Activated T-cell treated with anti-CD3 and anti-CD28 coated beads, Interleukin-2, amount 50 U/mL, for 24 hours (primary cell): ENCODE measurements at regions not wholly inside any gene's neighbourhood (a gene's known extent, or its start where the extent isn't known, plus 50 kb on each side); places are given as distances from the start of the nearest gene placed in this dataset.
"Not testable (repeated sequence)": the region's sequence is repeated elsewhere in the genome, so short reads cannot be mapped to it uniquely, and the experiment has no call there.

Experiments used
- DNase-seq: peaks from one replicate; pipeline ENCODE4 v3.0.0-alpha.2; 2020
- H3K27ac Mint-ChIP-seq: 2 replicates; pipeline ENCODE4 v1.8.0; 2020; ENCODE audit warnings: mild to moderate bottlenecking, mixed read lengths
- H3K27me3 Mint-ChIP-seq: 2 replicates; pipeline ENCODE4 v1.8.0; 2020; ENCODE audit warnings: mixed read lengths
- H3K36me3 Mint-ChIP-seq: 2 replicates; pipeline ENCODE4 v1.8.0; 2020; ENCODE audit warnings: low read depth, mixed read lengths
- H3K4me1 Mint-ChIP-seq: 2 replicates; pipeline ENCODE4 v1.8.0; 2020; ENCODE audit warnings: low read depth, mixed read lengths
- H3K4me3 Mint-ChIP-seq: 2 replicates; pipeline ENCODE4 v1.8.0; 2020; ENCODE audit warnings: mild to moderate bottlenecking, moderate library complexity, mixed read lengths
- H3K9me3 Mint-ChIP-seq: 2 replicates; pipeline ENCODE4 v1.8.0; 2020; ENCODE audit warnings: mixed read lengths

DNA sequence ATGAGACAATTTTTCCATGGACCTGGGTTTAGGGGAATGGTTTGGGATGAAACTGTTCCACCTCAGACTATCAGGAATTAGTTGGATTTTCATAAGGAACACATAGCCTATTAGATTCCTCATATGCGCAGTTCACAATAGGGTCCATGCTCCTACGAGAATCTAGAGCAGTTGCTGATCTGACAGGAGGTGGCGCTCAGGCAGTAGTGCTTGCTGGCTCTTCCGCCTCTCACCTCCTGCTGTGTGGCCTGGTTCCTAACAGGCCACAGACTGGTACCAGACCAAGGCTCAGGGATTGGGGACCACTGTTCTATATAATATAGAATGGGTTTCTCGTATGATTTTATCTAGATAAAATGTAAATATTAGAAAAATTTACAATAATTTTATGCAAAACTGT, 338.7 kb downstream of the CPS1 start:
- H3K27me3 Mint-ChIP-seq = no peaks in the 10 kb centered on the region
- no peaks in the 10 kb centered on the region for H3K4me1 Mint-ChIP-seq
- H3K4me3 Mint-ChIP-seq = no peak overlapping the region
- no peak for DNase-seq
- peaks cover 4% of the 10 kb centered on the region for H3K9me3 Mint-ChIP-seq
- no peak overlapping the region for H3K27ac Mint-ChIP-seq
- no peaks in the 10 kb centered on the region for H3K36me3 Mint-ChIP-seq

DNA sequence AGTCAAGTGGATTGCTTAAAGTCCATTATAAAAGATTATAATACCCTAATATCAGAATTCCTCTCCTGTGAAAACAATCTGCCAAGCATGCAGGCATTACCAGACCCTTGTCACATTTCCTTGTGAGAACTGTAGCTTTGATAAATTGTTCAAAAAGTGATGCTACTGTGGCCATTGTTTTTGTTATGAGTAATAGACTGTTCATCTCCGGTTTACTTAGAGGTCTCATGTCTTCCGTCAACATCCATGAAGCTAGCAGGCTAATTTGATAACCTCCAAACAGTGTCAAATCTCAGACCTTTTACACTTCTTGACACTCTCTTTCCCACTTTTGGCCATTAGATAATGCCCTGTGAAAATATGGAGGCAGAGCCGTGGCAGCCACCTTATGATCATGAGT, 342.7 kb downstream of the CPS1 start:
- H3K27me3 Mint-ChIP-seq = no peaks in the 10 kb centered on the region
- no peak overlapping the region for H3K27ac Mint-ChIP-seq
- H3K9me3 Mint-ChIP-seq = peaks cover 4% of the 10 kb centered on the region
- no peaks in the 10 kb centered on the region for H3K4me1 Mint-ChIP-seq
- no peaks in the 10 kb centered on the region for H3K36me3 Mint-ChIP-seq
- no peak for DNase-seq
- H3K4me3 Mint-ChIP-seq = no peak overlapping the region

DNA sequence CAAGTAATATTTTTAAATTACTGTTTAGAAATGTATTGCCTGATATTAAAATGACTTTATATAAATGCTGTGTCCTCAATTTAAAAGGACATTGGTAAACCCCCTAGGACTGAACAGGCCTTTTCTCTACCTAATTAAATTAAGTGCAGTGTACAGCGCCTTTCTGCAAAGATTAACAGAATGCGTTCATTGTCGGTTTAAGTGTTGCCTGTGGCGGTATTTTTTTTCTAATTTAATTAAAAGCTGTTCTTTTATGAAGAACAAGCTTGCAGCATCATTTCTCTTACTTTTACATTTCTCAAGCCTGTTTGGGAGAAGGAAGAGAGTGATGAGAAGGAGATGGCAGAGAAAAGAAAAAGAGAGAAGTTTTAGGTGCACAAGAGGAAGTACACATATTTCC, 344.9 kb downstream of the CPS1 start:
- no peak for DNase-seq
- Mint-ChIP-seq H3K27ac (no peak overlapping the region), H3K4me1 (no peaks in the 10 kb centered on the region), H3K36me3 (no peaks in the 10 kb centered on the region), H3K9me3 (peaks cover 4% of the 10 kb centered on the region), H3K4me3 (no peak overlapping the region), H3K27me3 (no peaks in the 10 kb centered on the region)

DNA sequence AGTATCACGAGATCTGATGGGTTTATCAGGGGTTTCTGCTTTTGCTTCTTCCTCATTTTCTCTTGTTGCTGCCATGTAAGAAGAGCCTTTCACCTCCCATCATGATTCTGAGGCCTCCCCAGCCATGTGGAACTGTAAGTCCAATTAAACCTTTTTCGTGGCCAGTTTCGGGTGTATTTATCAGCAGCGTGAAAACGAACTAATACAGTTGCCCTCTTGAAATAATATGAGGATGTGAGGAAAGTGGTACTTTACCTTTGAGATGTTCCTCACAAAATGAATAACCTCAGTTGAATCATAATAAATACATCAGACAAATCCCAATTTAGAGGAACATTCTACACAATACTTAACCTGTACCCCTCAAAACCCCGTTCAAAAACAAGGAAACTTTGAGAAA, 356.4 kb downstream of the CPS1 start:
- Mint-ChIP-seq H3K4me3 (no peak overlapping the region), H3K4me1 (no peaks in the 10 kb centered on the region), H3K36me3 (no peaks in the 10 kb centered on the region), H3K9me3 (peaks cover 14% of the 10 kb centered on the region), H3K27ac (no peak overlapping the region), H3K27me3 (no peaks in the 10 kb centered on the region)
- no peak for DNase-seq

DNA sequence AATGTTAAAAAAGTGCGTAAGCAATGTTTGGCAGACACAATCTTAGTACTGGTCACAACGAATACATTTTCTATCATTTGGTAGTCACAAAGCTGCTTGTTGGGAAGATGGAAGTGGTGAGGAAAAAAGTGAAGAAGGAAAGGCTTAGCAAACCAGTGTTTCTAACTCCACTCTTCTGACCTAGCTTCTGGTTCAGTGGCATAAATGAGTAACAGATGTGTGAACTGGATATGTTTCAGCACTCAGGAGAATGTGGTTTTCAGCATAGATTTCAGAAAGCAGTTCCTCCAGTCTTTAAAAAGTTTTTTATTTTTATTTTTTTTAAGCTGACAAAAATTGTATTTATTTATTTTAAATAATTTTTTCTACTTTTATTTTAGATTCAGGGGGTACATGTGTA, 357.1 kb downstream of the CPS1 start:
- no peaks in the 10 kb centered on the region for H3K27me3 Mint-ChIP-seq
- peaks cover 14% of the 10 kb centered on the region for H3K9me3 Mint-ChIP-seq
- H3K27ac Mint-ChIP-seq = no peak overlapping the region
- H3K4me3 Mint-ChIP-seq = no peak overlapping the region
- no peak for DNase-seq
- H3K4me1 Mint-ChIP-seq = no peaks in the 10 kb centered on the region
- no peaks in the 10 kb centered on the region for H3K36me3 Mint-ChIP-seq

DNA sequence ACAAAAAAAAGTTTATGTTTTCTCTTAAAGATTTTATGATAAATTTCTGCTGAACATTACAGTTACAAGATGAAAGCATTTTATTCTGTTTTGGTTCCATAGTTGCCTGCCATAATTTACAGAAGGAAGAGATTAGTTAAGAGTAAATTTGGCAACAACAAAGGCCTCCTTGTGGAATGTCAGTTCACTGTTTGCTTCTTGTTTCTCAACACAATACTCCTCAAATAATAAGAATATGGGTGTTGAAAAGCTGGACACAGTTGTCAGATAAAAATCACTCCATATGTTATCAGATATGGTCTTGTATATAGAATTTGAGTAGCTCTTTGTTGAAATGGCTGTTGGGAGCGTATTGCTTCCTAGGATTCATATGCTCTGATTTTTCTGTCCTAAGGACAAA, 359.5 kb downstream of the CPS1 start:
- Mint-ChIP-seq H3K4me1 (no peaks in the 10 kb centered on the region), H3K4me3 (no peak overlapping the region), H3K27ac (no peak overlapping the region), H3K36me3 (no peaks in the 10 kb centered on the region), H3K9me3 (peaks cover 9% of the 10 kb centered on the region), H3K27me3 (no peaks in the 10 kb centered on the region)
- DNase-seq = no peak

DNA sequence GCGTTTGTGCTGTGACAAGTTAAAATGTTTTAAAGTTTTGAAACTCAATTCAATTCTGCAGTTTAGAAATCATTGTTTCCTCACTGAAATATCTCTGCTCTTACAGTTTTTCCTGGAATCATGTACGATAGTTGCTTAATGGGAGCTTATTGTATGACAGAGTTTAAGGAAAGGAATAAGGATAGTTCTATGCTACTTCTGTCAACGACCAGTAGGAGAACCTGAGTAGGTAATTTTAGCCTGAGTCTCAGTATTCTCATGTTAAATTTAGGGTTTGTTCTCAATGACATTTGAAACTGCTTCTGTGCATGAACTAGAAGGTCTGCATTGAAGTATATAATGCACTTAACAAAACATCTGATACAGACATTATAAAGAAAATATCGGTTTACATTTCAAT, 361.1 kb downstream of the CPS1 start:
- H3K9me3 Mint-ChIP-seq = peaks cover 9% of the 10 kb centered on the region
- no peaks in the 10 kb centered on the region for H3K36me3 Mint-ChIP-seq

DNA sequence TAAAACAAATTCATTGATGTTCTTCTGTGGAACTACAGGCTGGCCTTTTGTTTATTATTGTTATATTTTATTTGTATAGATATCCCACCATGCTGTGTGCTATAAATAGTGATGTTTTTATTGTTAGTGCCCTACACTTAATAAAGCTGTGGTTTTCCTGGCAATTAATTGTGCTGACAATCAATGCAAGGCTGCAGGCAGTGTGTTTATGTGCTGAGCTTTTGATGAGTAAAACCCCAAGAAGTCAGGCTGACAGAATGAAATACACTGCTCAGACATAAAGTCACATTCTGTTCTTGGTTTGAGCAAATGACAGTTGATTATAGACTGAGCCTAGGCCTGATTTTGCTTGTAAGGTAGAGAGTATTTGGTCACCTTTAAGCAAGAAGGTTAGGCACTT, 362.7 kb downstream of the CPS1 start:
- H3K27ac Mint-ChIP-seq = no peak overlapping the region

More for the DNA sequence above, 361.1 kb downstream of the CPS1 start:
- Mint-ChIP-seq H3K4me3 (no peak overlapping the region), H3K27me3 (no peaks in the 10 kb centered on the region), H3K27ac (no peak overlapping the region), H3K4me1 (no peaks in the 10 kb centered on the region)
- DNase-seq = no peak

DNA sequence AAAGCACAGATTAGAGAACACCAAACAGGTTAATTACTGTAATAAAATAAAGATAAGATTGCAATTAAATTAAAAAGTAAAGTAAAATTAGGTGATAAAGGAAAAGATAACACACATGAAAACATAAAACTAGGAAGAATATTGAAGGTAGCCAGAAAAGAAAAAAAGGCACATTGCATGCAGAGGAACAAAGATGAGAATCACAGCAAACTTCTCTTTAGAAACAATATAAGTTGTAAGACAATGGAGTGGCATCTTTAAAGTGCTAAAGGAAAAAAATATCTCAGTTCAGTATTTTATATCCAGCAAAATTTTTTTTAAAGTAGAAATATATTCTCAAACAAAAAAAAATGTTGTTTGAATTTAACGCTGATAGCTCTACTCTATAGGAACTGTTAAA, 366.0 kb downstream of the CPS1 start:
- no peaks in the 10 kb centered on the region for H3K9me3 Mint-ChIP-seq
- DNase-seq = no peak
- H3K27me3 Mint-ChIP-seq = no peaks in the 10 kb centered on the region
- H3K4me1 Mint-ChIP-seq = no peaks in the 10 kb centered on the region
- H3K36me3 Mint-ChIP-seq = no peaks in the 10 kb centered on the region
- H3K27ac Mint-ChIP-seq = no peak overlapping the region
- H3K4me3 Mint-ChIP-seq = no peak overlapping the region

More for the DNA sequence above, 362.7 kb downstream of the CPS1 start:
- Mint-ChIP-seq H3K36me3 (no peaks in the 10 kb centered on the region), H3K4me1 (no peaks in the 10 kb centered on the region), H3K9me3 (peaks cover 6% of the 10 kb centered on the region), H3K27me3 (no peaks in the 10 kb centered on the region), H3K4me3 (no peak overlapping the region)
- DNase-seq = no peak

DNA sequence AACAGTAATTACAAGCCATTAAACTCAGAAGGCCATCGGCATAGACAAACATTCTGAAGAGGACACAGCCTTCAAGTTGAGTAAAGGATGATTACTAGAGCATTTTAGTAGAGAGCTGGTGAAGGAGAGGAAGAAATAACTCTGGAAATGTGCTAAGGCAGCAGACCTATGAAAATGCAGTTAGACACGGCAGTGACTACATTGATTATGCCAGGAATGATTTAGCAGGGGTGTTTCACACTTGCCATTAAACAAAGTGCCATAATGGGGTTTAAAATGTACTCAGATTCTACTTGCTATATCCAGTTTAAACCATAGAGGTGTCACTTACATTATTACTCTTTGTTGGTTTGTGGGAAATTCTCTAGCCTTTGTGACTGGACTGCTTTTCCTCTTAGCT, 372.3 kb downstream of the CPS1 start:
- H3K9me3 Mint-ChIP-seq = no peaks in the 10 kb centered on the region
- DNase-seq = no peak

DNA sequence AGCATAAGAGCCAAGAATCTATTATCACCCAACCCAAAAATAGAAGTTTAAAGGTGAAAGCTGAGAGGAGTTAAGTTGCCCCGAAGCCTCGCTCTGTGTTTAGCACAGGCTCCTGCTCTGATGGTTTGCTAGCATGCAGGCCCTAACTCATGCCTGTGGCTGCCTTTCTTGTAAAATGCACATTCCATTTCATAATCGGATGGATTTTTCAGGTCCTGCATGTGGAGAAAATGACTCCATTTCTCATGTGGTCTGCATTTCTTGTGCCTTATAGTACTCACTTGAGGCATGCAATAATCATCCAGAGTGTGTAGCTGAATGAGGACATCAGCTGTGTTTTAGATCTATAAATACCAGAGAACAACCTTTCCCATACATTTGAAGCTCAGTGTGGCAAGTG, 381.8 kb downstream of the CPS1 start:
- peaks cover 7% of the 10 kb centered on the region for H3K9me3 Mint-ChIP-seq
- no peaks in the 10 kb centered on the region for H3K36me3 Mint-ChIP-seq
- no peak overlapping the region for H3K27ac Mint-ChIP-seq
- H3K4me1 Mint-ChIP-seq = no peaks in the 10 kb centered on the region
- DNase-seq = no peak
- no peak overlapping the region for H3K4me3 Mint-ChIP-seq
- no peaks in the 10 kb centered on the region for H3K27me3 Mint-ChIP-seq

More for the DNA sequence above, 372.3 kb downstream of the CPS1 start:
- no peaks in the 10 kb centered on the region for H3K36me3 Mint-ChIP-seq
- no peak overlapping the region for H3K4me3 Mint-ChIP-seq
- no peaks in the 10 kb centered on the region for H3K27me3 Mint-ChIP-seq
- H3K27ac Mint-ChIP-seq = no peak overlapping the region
- no peaks in the 10 kb centered on the region for H3K4me1 Mint-ChIP-seq

DNA sequence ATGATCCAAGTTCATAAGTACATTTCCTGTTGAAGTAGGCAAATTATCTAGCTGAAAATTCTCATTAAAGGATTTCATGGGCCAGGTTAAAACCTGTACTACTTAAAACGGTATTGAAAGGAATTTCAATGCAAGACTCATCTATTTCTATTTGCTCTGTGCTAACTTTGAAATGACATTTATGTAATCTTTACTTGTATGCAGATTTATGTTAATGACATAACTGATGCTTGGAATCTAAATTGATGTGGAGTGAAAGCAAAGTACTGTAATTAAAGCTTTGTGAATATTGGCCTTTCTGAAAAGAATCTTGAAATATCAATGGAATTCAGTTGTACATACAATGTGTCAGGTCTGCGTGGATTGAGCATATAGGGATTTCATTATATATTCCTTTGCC, 390.0 kb downstream of the CPS1 start:
- Mint-ChIP-seq H3K36me3 (no peaks in the 10 kb centered on the region), H3K4me3 (no peak overlapping the region), H3K9me3 (peaks cover 3% of the 10 kb centered on the region), H3K4me1 (no peaks in the 10 kb centered on the region), H3K27me3 (no peaks in the 10 kb centered on the region), H3K27ac (no peak overlapping the region)
- DNase-seq = no peak

DNA sequence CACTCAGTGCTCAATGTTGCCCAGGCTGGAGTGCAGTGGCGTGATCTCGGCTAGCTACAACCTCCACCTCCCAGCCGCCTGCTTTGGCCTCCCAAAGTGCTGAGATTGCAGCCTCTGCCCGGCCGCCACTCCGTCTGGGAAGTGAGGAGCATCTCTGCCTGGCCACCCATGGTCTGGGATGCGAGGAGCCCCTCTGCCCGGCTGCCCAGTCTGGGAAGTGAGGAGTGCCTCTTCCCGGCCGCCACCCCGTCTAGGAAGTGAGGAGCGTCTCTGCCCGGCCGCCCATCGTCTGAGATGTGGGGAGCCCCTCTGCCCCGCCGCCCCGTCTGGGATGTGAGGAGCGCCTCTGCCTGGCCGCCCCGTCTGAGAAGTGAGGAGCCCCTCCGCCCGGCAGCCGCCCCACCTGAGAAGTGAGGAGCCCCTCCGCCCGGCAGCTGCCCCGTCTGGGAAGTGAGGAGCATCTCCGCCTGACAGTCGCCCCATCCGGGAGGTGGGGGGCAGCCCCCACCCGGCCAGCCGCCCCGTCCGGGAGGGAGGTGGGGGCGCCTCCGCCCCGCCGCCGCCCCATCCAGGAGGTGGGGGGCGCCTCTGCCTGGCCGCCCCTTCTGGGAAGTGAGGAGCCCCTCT, 394.1 kb downstream of the CPS1 start:
- not testable (repeated sequence) for H3K36me3 Mint-ChIP-seq

DNA sequence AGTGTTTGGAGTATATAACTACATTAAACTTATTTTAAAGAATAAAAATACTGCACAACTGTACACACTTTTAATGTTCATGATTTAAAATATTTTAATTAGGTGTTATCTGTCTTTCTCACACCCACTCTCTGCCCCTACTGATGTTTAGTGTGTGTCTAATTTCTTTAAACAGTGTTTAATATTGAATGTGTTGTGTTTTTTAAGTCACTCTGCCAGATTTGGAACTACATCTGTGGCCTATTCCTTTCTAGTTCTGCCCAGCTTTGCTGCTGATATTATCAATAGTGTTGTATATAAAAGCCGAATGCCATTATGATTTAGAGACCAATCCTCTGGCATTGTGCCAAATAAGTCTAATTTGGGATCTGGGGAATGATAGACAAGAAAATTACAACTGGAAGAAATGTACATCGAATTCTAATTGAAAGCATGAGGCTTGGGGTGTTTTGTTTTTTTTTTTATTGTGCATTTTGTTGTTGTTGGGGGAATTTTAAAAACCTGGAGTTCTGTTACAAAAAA, 398.0 kb downstream of the CPS1 start:
- H3K27me3 Mint-ChIP-seq = no peaks in the 10 kb centered on the region
- DNase-seq = no peak
- no peaks in the 10 kb centered on the region for H3K9me3 Mint-ChIP-seq
- no peaks in the 10 kb centered on the region for H3K4me1 Mint-ChIP-seq
- no peak overlapping the region for H3K4me3 Mint-ChIP-seq
- no peaks in the 10 kb centered on the region for H3K36me3 Mint-ChIP-seq
- H3K27ac Mint-ChIP-seq = no peak overlapping the region

More for the DNA sequence above, 394.1 kb downstream of the CPS1 start:
- H3K4me3 Mint-ChIP-seq, H3K9me3 Mint-ChIP-seq, DNase-seq, H3K4me1 Mint-ChIP-seq, H3K27ac Mint-ChIP-seq, H3K27me3 Mint-ChIP-seq: not testable (repeated sequence)

DNA sequence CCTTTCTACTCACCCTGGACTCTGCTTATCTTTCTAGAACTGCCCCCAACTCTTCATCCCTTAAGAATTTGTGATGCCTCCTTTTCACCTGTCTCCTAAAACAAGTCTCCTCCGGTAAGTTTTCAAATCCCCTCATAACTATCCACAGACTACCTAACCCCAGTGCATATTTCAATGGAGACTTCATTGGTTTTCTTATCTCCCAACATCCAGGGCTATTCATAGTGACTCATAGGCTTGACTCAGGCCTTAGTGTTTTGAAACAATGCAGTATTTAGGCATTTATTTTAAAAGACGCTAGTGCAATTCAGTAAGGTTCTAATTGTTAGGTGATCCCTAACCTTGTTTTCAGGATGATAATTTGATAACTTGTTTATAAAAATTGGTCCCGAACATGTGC, 399.2 kb downstream of the CPS1 start:
- H3K9me3 Mint-ChIP-seq = no peaks in the 10 kb centered on the region
- no peak overlapping the region for H3K27ac Mint-ChIP-seq
- H3K4me3 Mint-ChIP-seq = no peak overlapping the region
- no peaks in the 10 kb centered on the region for H3K36me3 Mint-ChIP-seq
- no peaks in the 10 kb centered on the region for H3K27me3 Mint-ChIP-seq
- DNase-seq = no peak
- H3K4me1 Mint-ChIP-seq = no peaks in the 10 kb centered on the region

DNA sequence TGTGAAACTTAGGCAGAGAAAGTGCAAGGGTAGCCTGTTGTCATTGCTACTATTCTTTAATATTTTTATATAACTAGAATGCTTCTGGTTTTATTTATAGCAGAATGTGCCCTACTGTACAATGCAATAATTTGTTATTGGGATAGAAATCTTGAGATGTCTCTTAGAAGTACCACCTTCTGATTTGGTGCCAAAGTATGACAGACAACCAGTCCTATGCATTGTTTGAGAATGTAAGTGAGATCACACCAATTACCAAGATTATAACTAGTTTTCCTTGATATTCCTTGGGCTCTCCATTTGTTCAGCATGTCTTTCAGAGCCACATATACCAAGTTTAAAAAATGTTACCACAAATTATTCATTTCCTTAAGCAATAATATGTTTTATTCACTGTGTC, 399.7 kb downstream of the CPS1 start:
- Mint-ChIP-seq H3K36me3 (no peaks in the 10 kb centered on the region), H3K27ac (no peak overlapping the region), H3K27me3 (no peaks in the 10 kb centered on the region), H3K4me3 (no peak overlapping the region), H3K9me3 (no peaks in the 10 kb centered on the region), H3K4me1 (no peaks in the 10 kb centered on the region)
- no peak for DNase-seq
